ENCODE measurements at regions not wholly inside any gene's neighbourhood (a gene's known extent, or its start where the extent isn't known, plus 50 kb on each side); places are given as distances from the start of the nearest gene placed in this dataset.

DNA sequence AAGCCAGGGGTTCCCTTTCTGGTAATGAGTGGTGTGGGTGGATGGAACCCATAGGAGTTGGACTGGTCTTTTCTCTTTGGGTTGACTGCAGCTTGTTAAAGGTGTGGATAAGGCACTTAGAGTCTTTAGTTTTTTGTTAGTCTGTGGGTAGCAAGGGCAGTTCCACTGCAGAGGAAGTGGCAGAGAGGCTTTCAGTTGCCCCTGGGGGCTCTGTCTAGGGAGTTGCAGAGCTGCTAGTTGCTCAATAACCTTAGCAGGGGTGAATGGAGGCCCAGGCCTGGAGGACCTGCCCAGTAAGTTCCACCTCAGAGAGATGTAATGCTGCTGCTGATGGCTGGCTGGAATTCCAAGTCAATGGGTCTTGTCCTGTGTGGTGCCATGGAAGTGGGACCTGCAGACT is 282.6 kb upstream of the NDST4 start:
- no peak for DNase-seq
- H3K4me1 ChIP-seq, result no peaks in the 10 kb centered on the region
- H3K4me3 ChIP-seq, result no peak overlapping the region
- H3K9me3 ChIP-seq, result no peaks in the 10 kb centered on the region
- no peak overlapping the region for H3K27ac ChIP-seq
- H3K27me3 ChIP-seq, result no peaks in the 10 kb centered on the region
- intact Hi-C loops (cut with DNase I; ENCODE audit: low total_unique reads), result no loop called here
- TF ChIP-seq, protein P1, sequence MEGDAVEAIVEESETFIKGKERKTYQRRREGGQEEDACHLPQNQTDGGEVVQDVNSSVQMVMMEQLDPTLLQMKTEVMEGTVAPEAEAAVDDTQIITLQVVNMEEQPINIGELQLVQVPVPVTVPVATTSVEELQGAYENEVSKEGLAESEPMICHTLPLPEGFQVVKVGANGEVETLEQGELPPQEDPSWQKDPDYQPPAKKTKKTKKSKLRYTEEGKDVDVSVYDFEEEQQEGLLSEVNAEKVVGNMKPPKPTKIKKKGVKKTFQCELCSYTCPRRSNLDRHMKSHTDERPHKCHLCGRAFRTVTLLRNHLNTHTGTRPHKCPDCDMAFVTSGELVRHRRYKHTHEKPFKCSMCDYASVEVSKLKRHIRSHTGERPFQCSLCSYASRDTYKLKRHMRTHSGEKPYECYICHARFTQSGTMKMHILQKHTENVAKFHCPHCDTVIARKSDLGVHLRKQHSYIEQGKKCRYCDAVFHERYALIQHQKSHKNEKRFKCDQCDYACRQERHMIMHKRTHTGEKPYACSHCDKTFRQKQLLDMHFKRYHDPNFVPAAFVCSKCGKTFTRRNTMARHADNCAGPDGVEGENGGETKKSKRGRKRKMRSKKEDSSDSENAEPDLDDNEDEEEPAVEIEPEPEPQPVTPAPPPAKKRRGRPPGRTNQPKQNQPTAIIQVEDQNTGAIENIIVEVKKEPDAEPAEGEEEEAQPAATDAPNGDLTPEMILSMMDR (IDR thresholded peaks at IDR 0.05), result no peak
- H3K36me3 ChIP-seq (ENCODE audit: low read depth, missing control alignments), result no peaks in the 10 kb centered on the region

DNA sequence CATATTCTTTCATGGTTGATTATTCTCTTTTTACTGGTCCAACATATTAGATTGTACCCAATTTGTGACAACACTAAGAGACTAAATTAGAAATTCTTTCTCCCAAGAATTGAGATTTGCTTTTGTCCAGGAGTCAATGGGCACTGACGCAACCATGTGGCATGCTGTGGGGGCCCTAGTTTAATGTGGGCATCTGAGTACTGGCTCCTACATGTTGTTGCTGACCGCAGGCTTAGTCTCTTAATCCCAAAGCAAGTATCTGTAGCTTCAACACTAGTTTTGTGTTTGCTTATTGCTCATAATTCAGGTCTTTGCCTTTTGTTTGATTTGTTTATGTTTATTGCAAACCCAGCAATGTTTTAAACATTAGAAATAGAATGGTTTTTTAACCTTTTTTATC is 263.4 kb upstream of the NDST4 start:
- DNase-seq, result no peak
- H3K4me3 ChIP-seq, result no peak overlapping the region
- H3K36me3 ChIP-seq (ENCODE audit: low read depth, missing control alignments), result no peaks in the 10 kb centered on the region
- no peak overlapping the region for H3K27ac ChIP-seq
- 94 to 95% methylated on average over 2 of the region's 2 CpGs for WGBS, 2 donors
- intact Hi-C loops (cut with DNase I; ENCODE audit: low total_unique reads), result no loop called here
- no peaks in the 10 kb centered on the region for H3K27me3 ChIP-seq
- no peaks in the 10 kb centered on the region for H3K9me3 ChIP-seq
- TF ChIP-seq POLR2A (IDR thresholded peaks at IDR 0.05), result no peak
- TF ChIP-seq, protein P1 (IDR thresholded peaks at IDR 0.05), result no peak
- H3K4me1 ChIP-seq, result no peaks in the 10 kb centered on the region

GRCh38 chr4:115374621-115375020 is 261.2 kb upstream of the NDST4 start:
- Histone ChIP-seq H3K27me3 (no peaks in the 10 kb centered on the region), H3K27ac (no peak overlapping the region), H3K9me3 (no peaks in the 10 kb centered on the region), H3K36me3 (ENCODE audit: low read depth, missing control alignments) (no peaks in the 10 kb centered on the region), H3K4me3 (no peak overlapping the region), H3K4me1 (no peaks in the 10 kb centered on the region)
- TF ChIP-seq, protein P1 (IDR thresholded peaks at IDR 0.05), result no peak
- no peak for TF ChIP-seq POLR2A (IDR thresholded peaks at IDR 0.05)
- 82 to 84% methylated on average over 4 of the region's 4 CpGs for WGBS, 2 donors
- DNase-seq, result no peak
- intact Hi-C loops (cut with DNase I; ENCODE audit: low total_unique reads), result no loop called here

GRCh38 chr4:115370490-115370889 is 257.1 kb upstream of the NDST4 start:
- Histone ChIP-seq H3K36me3 (ENCODE audit: low read depth, missing control alignments) (no peaks in the 10 kb centered on the region), H3K27me3 (no peaks in the 10 kb centered on the region), H3K9me3 (no peaks in the 10 kb centered on the region), H3K27ac (no peak overlapping the region), H3K4me3 (no peak overlapping the region), H3K4me1 (no peaks in the 10 kb centered on the region)
- TF ChIP-seq, protein P1 (IDR thresholded peaks at IDR 0.05), result no peak
- no peak for TF ChIP-seq POLR2A (IDR thresholded peaks at IDR 0.05)
- DNase-seq, result no peak
- intact Hi-C loops (cut with DNase I; ENCODE audit: low total_unique reads), result no loop called here
- WGBS, 2 donors, result 71 to 72% methylated on average over 3 of the region's 3 CpGs

GRCh38 chr4:115370012-115370411 is 256.6 kb upstream of the NDST4 start:
- DNase-seq, result no peak
- no peaks in the 10 kb centered on the region for H3K36me3 ChIP-seq (ENCODE audit: low read depth, missing control alignments)
- H3K27ac ChIP-seq, result no peak overlapping the region
- no peaks in the 10 kb centered on the region for H3K9me3 ChIP-seq
- intact Hi-C loops (cut with DNase I; ENCODE audit: low total_unique reads), result no loop called here
- TF ChIP-seq POLR2A (IDR thresholded peaks at IDR 0.05), result no peak
- TF ChIP-seq, protein P1 (IDR thresholded peaks at IDR 0.05), result no peak
- no peak overlapping the region for H3K4me3 ChIP-seq
- H3K4me1 ChIP-seq, result no peaks in the 10 kb centered on the region
- 59 to 63% methylated on average over 3 of the region's 3 CpGs for WGBS, 2 donors
- no peaks in the 10 kb centered on the region for H3K27me3 ChIP-seq
